Testis (tissue), 2 donors: ENCODE measurements at regions not wholly inside any gene's neighbourhood (a gene's known extent, or its start where the extent isn't known, plus 50 kb on each side); places are given as distances from the start of the nearest gene placed in this dataset.

Source experiments
- CTCF ChIP-seq, 3 experiments: fragments of 450-650 bp in 2 of 3; fragments of 200-600 bp in 1 of 3; sonication (generic) in 1 of 3; IDR thresholded peaks; one replicate each; pipeline ENCODE4 v1.5.1; 2016 to 2019; ENCODE audit warnings: antibody characterized with exemption in 3 of 3, mild to moderate bottlenecking in 2 of 3, moderate library complexity in 1 of 3
- POLR2A ChIP-seq: fragments of 450-650 bp; IDR thresholded peaks from one replicate; pipeline ENCODE4 v1.6.1; 2017; ENCODE audit warnings: antibody characterized with exemption, mild to moderate bottlenecking, moderate library complexity

- TF ChIP-seq CTCF (IDR thresholded peaks at IDR 0.05): no peak
- TF ChIP-seq POLR2A: no peak
Observed at GRCh38 chr12:90303771-90304170, 595.1 kb upstream of the ATP2B1 start.
